GM18873 (cell line): ENCODE measurements at regions not wholly inside any gene's neighbourhood (a gene's known extent, or its start where the extent isn't known, plus 50 kb on each side); places are given as distances from the start of the nearest gene placed in this dataset.

ENCODE experiments used
- ATAC-seq: cut with Tn5 transposase; IDR thresholded peaks from one replicate; pipeline ENCODE4 v1.9.1; 2021; ENCODE audit warnings: mild to moderate bottlenecking, moderate library complexity, moderate number of reproducible peaks; ENCODE audit not compliant: unreplicated experiment, low FRiP score

DNA sequence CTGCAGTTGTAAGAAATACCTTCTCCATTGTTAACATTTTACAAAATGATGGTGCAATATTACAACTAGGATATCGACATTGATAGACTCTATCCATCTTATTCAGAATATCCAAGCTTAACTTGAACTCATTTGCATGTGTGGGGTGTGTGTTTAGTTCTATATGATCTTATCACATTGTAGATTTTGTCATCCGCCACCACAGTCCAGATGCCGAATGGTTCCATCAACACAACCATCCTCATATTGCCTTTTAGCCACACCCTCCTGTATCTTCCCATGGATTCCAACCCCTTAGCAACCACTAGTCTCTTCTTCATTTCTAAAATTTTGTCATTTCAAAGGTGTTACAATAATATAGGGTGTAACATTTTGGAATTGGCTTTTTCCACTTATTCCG is 452.9 kb upstream of the AKR1E2 start:
- no peak for ATAC-seq

DNA sequence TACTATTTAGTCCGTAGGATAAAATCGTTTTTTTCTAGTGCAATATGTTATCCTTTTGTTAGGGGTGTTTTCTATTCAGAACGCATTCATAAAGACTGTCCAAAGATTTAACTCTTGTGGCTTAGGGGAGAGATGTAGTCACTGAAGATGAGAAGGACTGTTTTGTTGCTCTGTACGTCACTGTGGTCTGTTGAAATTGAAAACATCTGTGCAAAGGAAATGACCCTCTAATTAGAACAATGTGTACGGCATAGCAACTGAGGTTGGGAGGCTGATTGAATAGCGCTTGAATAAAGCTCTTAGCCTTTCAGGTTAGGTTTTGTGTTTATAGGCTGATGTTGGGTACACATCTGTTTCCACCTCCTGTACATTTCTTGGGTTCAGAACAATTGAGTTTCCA is 453.4 kb upstream of the AKR1E2 start:
- ATAC-seq: no peak

DNA sequence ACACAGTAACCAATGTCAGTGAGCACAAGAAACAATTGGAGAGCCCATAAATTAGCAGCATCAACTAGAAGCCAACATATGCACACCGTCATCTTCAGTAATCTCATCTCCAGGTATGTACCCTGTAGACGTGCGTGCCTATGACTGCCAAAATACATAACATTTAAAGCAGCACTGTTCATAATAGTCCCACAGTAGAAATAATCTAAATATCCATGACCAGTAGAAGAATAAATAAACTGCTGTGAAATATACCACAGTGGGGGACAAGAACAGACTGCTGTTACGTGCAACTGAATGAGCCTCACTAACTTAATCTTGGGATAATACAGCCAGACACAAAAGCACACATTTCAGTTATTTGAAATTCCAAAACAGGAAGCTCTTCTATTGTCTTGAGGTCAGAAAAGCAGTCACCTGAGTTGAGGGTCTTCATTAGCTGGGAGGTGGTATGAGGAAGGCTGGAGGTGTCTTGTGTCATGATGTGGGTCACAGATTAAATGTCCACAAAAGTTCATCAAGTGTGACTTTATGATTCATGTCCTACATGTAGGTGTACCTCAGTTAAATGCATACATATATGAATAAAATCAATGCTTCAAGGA is 454.2 kb upstream of the AKR1E2 start:
- ATAC-seq: no peak

DNA sequence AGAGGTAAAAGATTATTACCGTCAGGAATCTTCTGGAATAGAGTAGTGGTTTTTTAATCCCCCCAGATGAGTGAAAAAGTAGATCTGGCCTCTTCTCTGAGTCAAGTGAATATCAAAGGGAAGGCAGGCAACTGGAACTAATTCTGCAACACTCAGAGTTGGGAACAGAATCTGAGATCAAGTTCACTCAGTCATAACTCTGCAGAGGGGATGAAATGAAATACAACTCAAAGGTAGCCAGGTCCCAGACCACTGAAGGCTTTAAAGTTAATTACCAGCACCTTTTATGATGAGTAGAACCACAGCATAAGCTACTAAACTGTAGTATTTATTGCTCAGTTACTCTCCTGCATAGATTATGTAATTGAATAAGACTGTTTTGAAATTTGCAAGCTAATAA is 455.6 kb upstream of the AKR1E2 start:
- ATAC-seq: no peak

DNA sequence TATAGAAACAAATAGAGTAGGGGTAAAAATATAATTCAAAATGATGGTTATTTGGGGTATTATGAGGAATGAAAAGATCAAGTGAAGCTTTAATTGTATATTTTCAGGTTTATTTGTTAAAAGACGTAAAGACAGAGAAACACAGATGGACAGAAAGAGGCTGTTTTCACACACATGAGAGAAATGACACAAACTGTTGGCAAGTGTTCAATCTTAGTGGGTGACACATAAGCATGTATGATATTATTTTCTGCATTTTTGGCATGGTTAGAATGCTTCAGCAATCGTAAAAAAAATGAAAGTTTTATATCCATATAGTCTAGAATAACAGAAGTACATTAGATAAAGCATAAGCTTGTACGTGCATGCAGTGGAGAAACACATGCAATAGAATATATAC is 464.4 kb upstream of the AKR1E2 start:
- ATAC-seq: no peak

DNA sequence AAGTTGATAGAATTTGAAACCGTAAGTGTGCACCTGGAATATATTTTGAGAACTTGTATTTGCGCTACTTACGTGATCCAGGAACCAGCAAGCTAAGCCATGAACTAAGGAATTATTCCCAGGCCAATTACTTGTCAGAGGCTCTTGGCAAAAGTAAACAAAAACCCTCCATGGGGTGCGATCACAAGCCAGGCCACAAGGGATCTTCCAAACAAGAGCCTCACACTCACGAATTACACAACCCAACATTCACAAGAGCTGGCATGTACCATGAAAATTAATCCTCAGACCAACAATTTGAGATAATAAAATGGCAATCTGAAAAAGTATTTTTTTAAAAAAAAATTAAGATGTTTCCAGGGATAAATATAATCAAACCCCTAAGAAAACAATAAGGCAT is 467.0 kb upstream of the AKR1E2 start:
- no peak for ATAC-seq

DNA sequence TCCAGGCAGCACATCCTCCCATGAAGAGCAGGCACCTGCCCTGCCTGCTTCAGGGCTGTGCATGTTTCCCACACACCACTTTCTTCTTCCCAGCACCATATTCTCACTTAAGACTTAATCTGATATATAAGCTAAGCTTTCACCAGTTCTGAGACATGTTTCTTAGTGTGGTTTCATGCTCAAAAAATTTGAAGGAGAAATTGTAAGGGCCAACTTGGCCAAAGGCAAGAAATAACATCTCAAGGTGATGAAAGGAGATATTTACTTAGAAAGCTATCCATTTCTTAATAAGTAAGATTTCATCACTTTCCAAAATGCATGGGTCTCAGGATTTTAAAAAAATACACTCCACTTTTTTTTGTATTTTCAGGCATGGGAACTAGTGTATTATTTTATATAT is 468.1 kb upstream of the AKR1E2 start:
- no peak for ATAC-seq

DNA sequence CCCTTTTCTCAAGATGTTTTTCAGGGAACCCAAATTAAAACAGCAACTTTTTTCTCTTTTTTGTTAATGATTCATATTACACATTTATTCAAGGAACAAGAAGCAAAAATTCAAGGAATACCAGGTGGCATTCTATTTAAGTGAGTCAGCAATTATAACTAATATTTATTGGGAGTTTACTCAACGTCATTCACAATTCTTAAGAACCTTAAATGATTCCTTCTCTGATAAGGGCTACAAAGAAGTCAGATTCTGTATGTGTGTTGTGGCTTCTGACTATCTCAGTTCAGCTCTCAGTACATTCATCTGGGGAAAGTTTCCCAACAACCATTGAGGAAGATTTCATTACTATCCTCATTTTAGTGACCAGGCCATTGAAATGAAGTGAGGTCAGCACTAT is 470.7 kb upstream of the AKR1E2 start:
- no peak for ATAC-seq

DNA sequence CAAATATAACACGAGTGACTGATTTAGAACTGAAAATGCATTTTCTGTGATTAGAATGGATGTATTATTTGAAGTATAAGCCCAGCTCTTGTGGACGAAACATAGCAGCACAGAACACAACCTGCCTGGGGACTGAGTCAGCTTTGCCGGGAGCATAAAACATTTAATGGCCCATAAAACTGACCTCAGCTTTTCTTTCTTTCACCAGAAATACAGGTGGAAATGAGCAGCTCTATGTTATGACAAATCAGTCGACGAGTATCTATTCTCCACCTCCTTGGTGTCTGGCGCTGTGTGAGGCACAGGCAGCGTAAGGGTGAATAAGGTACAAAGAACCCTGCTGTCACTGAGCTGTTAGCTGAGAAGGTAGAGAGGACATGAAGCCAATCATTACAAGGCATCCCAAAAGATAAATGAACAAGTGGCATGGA is 471.6 kb upstream of the AKR1E2 start:
- no peak for ATAC-seq

DNA sequence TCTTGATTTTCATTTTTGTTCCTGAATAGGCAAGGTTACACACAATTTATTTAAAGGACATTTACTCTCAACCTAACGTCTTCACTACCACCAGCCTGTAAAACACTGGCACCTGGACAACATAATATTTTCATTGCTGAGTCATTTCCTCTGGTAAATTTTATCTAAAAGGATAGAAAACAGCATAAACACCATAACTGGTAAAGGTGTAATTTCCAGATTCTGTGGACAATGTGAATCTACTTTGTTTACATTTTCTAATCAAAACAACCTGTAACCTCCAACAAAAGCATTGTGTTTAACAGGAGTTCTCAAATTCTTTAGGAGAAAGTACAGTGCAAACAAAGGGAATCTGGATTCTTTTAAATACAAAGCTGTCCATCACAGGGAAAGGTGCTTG is 472.0 kb upstream of the AKR1E2 start:
- no peak for ATAC-seq

DNA sequence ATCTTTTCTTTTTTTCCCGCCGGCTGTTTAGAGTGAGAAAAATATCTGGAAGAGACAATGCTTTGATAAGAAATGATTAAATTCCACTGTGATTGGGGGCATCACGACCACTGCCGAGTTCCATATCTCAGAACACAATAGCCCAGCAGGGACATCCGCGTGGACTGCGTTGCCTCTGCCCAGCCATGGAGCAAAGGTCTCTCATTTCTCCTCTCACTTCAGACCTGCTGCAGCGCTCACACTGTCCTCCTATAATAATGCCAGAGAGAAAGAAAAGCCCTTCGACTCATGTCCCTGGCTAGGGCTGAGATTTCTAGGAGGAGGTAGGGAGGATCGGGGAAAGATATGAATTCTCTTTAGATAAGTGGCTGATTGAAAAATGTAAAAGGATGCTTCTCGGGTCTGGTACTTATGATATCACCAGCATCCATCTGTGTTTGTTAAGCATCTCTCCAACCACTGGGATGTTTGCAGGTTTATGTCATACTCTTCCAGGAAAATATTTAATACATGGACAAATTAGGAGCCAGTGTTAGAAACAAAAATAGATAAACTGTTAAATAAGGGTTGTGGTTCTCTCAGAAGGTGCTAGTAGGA is 472.9 kb upstream of the AKR1E2 start:
- no peak for ATAC-seq

DNA sequence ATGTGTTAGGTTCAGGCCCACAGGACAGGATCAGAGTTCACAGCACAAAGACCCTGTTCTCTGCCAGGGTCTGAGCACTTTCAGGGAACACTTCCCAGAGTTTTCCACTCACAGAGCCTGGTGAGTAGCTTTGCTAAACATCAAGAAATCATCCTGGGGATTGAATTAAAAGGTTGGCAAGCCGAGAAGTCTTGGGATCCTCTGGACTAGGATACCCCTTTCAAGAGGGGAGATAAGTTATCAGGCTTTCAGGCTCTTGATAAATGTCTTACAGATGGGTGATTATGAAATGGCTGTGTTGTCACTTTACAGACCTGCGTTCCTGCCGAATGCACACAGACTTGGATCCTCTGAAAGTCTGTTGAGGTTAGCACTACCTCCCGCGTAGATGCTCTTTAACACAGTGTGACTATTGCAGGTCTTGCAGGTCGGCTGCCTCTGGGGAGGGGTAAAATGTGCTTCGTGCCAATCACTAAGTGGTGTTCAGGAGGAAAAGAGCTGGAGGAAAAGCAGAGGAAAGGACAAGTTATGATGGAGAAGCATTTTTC is 473.5 kb upstream of the AKR1E2 start:
- ATAC-seq: no peak

DNA sequence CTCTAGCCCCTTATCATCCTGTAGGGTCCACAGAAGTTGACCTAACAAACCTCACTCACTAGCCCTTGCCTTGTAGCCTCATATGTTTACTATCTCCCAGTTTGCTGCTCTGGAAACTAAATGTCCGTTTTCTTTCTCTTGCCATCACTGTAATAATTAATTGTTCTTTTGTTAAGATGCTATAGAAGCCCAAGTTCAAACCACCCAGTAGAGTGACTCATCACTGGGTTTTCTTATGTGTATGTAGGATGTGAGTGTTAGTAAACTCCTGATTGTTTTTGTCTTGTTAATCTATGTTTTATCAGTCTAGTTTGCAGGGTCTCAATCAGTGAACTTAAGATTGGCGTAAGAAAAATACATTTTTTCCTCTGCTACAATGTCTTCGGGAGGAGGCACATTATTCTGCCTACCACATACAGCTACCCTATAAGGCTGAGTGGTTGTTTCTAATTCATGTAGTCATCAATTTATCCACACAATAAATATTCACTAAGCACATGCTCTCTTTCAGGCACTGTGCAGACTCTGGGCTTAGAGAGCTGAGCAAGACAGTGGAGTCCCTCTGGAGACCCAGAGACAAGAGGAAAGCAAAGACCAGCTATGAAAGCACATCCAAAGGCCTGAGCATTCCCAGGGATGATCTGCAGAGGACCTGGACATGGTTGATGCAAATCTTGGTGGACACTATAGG is 474.1 kb upstream of the AKR1E2 start:
- no peak for ATAC-seq

DNA sequence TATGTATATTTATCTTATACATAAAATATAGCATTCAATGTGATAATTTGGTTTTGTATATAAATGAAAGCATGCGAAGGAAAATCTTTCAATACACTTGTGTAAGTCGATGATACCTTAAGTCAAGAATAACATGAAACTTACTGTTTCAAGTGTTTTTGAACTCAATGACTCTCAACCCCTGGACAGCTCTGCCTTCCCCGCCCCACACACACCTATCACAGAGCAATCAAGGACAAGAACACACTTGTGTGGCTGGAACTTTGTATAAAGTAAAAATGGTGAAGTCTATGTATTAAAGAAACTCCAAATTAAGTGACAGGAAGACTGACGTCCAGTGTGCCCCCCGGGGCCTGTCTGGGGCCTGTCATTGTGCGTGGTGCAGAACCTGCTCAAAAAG is 478.6 kb upstream of the AKR1E2 start:
- no peak for ATAC-seq

DNA sequence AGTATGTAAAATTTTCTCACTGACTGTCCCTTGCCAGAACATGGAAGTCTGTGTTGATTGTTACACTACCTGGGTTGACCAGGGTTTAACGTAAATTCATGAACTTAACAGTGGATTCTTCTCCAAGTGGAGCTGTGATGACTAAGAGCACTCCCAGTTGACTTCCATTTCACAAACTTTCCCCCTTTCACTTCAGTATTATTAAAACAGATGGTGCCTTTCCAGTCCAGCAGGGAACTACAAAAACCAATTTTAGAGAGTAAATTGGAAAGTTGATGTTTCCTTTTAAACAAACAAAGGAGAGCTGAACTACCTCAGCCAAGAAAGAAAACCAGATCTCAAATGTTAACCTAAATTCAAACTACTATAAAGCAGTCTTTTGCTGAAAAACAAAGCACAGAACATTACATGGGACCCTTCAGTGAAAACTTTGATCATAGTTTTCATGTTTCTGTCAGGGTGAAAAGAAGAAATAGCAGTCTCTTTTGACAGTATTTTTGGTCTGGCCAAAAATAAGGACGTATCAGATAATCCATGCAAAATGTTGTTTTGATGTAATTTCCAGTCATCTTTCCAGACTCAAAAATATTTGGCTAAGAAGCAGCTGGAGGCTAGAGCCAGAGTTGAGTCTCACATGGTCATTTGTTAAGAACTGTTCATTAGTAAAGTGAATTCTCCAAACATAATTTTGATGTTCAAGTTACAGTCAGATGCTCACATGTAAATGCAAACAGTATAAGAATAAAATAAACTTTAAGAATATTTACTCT is 479.9 kb upstream of the AKR1E2 start:
- ATAC-seq: no peak

DNA sequence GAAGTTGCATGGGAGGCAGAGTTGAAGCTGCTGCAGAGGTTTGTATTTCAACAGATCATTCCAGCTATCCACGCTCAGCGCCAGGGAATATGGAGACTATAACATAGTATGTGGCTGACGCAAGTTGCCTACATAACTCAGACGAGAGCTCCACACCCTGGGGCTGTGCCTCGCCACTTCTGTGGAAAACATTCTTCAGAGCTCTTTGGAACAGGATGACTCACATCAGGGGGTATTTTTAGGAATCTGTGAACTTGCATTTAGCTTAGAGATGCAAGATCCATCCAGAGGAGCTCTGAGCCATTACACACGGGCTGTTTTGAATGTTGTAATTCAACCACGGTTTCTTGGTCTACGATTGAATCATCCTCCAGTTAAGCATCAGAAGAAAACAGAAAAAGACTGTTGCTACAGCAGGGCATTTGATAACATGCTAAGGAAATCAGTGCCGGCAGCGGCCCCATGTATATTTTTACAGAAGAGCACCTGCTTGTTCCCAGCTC is 481.5 kb upstream of the AKR1E2 start:
- no peak for ATAC-seq

DNA sequence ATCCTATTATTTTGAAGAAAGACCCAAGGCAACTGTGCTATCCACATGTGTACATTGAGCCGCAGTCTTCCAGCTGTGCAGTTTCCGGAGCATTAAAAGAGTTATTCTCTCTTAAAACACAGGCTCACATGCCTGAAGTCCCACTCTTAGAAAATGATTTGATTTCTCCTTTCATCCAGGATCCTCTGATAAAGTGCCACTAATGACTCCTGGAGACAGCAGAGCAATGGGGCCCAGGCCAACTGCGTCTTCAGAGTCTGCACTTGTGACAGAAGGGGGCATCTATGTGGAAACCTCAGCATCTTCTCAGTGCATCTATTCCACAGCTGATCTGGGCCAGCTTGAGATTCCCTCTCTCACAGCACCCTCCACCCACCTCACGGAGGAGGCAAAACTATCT is 482.1 kb upstream of the AKR1E2 start:
- ATAC-seq: no peak

DNA sequence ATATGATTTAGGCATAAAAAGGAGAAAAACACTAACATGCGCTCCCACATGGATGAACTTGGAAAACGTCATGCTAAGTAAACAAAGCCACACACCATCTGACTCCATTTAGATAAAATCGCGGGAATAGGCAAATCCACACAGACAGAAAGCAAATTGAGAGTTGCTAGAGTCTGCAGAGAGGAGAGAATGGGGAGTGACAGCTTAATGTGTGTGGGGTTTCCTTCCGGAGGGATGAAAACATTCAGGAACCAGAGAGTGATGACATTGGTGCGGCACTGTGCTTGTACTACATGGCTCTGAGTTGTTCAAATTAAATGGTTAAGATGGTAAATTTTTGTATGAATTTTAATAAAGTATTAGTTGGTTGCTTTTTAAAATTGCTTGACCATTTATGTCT is 482.9 kb upstream of the AKR1E2 start:
- no peak for ATAC-seq

DNA sequence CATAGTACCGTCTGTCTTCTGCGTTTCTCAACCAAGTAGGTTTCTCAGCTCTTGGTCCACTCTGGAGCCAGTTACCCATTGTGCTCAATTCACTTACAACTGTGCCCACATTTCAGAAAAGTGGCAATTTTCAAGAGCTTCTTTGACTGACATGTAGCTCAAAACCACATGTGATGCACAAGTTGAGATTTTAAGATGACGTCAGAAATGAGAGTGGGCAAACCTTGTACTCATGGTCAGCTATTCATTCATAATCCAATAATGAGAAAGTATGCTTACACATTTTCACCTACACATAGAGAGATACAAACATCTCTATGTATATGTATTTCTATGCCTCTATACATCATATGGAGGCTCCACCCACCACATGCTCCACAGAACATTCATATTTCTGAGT is 487.2 kb upstream of the AKR1E2 start:
- no peak for ATAC-seq

DNA sequence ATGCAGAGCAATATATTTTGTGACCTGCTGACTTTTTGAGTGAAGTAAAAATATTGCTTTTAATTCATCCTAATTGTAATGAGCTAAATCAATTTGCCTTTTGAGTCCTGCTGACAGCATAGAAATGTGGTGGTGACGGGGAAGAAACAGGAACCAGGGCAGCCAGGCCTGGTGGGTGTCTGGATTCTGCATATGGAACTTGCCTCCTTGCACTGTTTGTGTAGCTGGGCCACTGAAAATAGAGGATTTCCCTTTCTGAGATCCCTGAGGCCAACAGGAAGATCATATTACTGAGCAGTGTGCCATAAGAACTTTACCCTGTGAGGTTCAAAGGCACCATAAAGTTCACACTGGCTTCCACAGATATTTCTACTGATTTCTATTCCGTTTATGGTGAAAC is 488.4 kb upstream of the AKR1E2 start:
- no peak for ATAC-seq

DNA sequence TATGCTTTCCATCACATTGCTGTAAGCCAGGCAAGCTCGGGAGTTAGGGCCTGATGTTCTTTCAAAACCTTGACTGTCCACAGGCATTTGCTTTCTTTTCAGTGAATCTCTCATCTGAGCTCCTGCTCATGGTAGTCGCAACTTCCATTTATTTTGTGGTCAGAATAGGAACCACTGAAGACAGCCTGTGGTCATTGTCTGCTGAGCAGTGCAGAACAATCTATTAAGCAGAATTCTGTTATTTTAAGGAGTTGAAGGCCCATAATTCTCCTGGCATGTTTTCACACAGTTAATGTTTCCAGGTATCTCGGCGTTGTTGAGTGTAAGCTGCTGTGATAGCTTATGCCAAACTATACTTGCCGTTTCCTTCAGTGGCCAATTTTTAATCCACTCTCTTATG is 491.1 kb upstream of the AKR1E2 start:
- ATAC-seq: no peak
